Stimulated activated CD8-positive, alpha-beta memory T cell treated with anti-CD3 and anti-CD28 coated beads, Interleukin-7, amount 100 ng/mL, for 24 hours (primary cell): ENCODE measurements at regions not wholly inside any gene's neighbourhood (a gene's known extent, or its start where the extent isn't known, plus 50 kb on each side); places are given as distances from the start of the nearest gene placed in this dataset.

ENCODE experiments used
- DNase-seq: peaks from one replicate; pipeline ENCODE4 v3.0.0-alpha.2; 2020; ENCODE audit warnings: low read depth

DNA sequence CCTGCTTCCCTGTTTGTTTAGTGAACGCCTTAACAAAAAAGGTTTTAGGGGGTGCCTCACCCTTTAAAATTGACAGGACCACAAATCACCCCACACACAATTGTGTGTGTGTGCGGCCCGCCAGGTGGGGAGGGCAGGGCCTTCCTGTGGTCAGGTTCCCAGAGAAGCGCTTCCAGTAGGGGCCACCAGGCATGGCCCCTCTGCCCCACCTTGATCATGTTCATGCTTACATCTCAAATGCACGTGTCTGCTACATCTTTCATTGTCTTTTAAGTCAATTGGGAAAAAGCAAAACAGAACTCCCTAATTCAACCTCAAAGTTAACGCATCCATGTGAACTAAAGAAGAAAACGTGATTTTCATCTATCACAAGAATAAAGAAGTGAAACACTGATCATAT lies 1335.3 kb downstream of the TBC1D22A start:
- DNase-seq, result no peak

DNA sequence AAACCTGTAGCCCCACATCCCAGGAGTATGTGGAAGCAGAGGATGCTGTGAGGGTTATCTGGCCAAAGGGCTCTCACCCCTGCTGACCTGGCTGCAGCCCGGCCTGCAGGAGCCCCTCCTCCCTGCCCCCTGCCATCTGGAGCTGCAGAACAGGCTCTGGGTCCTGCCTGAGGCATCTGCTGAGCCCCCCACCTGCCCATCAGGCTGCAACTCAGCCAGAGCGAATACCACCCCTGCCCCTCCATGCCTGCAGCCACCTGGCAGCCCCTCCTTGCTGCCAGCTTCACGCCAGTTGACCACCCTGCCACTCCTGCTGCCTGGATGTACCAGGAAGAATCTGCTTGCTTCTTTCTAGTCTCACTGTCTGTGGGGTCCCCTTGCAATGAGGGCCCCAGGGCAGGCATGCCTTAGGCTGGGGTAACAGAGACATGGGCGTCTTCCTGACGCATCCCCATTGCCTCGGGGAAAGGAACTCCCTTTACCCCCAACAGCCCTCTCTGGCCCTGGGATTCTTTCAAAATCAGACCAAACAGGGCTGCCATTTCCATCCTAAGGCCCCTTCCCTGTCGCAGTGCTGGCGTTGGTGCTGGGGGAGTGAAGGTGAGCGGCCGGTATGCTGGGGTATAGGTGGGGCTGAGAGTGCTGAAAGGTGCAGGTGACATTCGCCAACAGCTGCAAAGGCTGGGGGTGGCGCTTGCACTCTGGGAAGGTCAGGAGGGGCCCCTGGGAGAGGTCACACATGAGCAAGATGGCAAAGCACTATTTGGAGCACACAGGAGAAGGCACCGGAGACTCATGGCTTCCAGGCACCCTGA lies 1334.6 kb downstream of the TBC1D22A start:
- no peak for DNase-seq

DNA sequence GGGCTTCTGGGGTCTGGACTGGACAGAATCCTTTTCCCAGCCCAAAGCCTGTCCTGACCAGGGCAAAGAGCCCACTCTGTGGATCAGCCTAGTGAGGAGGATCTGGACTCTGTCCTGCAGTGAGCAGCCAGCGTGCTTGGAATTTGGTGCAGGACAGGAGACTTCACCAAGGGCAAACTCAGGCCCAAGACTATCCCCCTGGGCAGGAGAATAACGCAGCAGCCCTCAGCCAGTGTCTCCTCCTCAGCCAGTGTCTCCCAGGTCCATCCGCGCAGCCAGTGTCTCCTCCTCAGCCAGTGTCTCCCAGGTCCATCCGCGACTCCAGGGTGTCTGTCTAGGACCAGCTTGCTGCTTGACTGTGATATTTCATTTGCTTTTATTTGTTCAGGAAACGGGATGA lies 1334.0 kb downstream of the TBC1D22A start:
- DNase-seq, result no peak

DNA sequence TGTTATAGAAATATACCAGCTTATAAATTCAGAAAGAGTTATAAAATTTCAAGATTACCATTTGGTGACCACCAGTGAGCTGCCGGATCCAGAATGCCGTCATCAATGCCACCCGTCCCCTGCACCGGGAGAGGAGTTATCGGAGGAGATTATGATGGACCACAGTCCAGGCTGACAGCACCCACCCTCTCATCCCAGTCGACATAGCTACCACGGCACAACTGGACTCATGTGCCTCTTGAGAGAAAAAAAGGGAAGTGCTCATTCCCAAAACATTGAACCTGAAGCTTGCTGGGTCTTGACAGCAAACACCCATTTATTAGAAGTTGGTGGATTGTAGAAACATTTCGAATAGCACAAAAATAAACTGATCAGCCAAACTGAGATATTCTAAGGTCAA lies 1331.5 kb downstream of the TBC1D22A start:
- DNase-seq, result no peak

GRCh38 chr22:48092866-48093265 lies 1330.4 kb downstream of the TBC1D22A start:
- no peak for DNase-seq

GRCh38 chr22:48091656-48092223 lies 1329.3 kb downstream of the TBC1D22A start:
- DNase-seq, result no peak

- DNase-seq, result no peak
Observed at GRCh38 chr22:48091060-48091650, 1328.7 kb downstream of the TBC1D22A start.

- no peak for DNase-seq
Observed at GRCh38 chr22:48090332-48090672, 1327.9 kb downstream of the TBC1D22A start.

DNA sequence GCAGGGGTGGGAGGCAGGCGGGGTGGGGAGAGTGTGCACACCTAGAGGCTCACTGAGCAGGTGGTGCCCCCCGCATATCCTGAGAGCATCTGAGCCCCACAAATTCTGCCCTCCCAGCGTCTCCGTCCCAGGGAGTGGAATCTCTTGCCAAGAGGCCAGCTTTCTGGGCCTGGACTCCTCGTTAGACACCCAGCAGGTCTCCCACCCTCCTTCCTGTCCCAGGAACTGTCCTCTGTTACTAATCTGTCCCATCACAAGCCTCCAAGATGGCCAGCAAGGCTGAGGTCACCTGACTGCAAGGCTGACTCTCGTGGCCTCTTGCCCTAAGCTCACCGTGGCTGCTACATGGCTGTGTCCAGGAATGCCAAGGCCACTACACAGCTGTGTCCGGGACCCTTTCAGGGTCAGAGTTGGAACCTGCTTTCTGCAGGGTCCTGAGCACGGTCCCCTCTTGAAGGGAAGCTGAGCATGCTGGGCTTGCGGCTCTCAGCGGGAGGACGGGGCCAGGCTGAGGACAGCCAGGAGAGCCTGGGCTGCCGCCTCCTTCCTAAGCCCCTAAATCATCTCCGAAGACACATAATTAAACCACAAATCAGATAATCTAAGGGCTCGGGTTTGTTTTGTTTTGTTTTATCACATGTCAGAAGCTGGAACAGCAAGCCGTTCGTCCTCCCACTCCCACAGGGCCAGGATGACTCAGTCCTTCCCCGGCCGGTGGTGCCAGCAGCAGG lies 1327.3 kb downstream of the TBC1D22A start:
- no peak for DNase-seq

GRCh38 chr22:48088926-48089536 lies 1326.6 kb downstream of the TBC1D22A start:
- no peak for DNase-seq

DNA sequence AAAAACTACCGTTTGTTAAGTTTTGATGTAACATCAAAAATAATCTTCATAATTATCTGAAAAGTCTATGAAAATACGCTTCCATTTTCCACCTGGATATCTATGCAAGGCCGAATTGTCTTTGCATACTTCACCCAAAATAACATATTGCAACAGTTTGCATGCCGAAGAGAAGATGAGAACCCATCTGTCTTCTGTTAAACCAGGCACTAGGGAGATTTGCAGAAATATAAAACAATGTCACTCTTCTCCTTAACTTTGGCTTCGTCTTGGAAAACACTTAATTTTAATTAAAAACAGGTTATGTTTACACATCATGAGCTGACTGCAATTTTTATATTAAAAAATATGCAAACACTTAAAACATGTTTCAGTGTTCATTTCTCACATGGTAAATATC lies 1325.8 kb downstream of the TBC1D22A start:
- DNase-seq, result no peak

GRCh38 chr22:48085901-48086645 lies 1323.6 kb downstream of the TBC1D22A start:
- no peak for DNase-seq

GRCh38 chr22:48084729-48085050 lies 1322.2 kb downstream of the TBC1D22A start:
- no peak for DNase-seq

GRCh38 chr22:48084041-48084728 lies 1321.7 kb downstream of the TBC1D22A start:
- no peak for DNase-seq

DNA sequence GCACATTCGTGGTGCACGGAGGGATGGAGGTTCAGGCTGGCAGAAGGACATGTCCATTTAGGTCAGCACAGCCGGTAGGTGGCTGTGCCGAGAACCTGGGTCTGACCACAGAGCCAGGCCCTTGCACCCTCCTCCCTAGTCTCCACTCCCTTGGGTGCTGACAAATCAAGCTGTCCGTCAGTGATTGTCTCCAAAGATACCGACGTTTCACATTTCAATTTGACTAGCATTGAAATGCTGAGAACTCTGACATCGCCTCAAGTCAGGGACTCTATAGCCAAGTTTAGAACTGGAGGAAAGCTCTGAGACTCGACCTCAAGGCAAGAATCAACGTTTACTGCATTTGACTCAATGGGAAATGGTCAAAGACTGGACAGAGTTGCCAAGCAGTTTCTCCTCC lies 1321.1 kb downstream of the TBC1D22A start:
- no peak for DNase-seq

- no peak for DNase-seq
Observed at GRCh38 chr22:48082284-48082683, 1319.8 kb downstream of the TBC1D22A start.

GRCh38 chr22:48081281-48081680 lies 1318.8 kb downstream of the TBC1D22A start:
- DNase-seq, result no peak

- no peak for DNase-seq
Observed at GRCh38 chr22:48080316-48081165, 1318.1 kb downstream of the TBC1D22A start.

- DNase-seq, result no peak
Observed at GRCh38 chr22:48079505-48080290, 1317.2 kb downstream of the TBC1D22A start.
